ENCODE measurements at regions not wholly inside any gene's neighbourhood (a gene's known extent, or its start where the extent isn't known, plus 50 kb on each side); places are given as distances from the start of the nearest gene placed in this dataset.

GRCh38 chr6:113627480-113627879 is 229.7 kb upstream of the MARCKS start:
- no peak for TF ChIP-seq TAF1 (IDR thresholded peaks at IDR 0.05; ENCODE audit: borderline replicate concordance, insufficient read depth, low read length)
- no peak for TF ChIP-seq FOXP2 (optimal IDR thresholded peaks at IDR 0.05; ENCODE audit: borderline replicate concordance, extremely low read depth, extremely low read length, insufficient read depth)
